GM12878 (cell line): ENCODE measurements at regions not wholly inside any gene's neighbourhood (a gene's known extent, or its start where the extent isn't known, plus 50 kb on each side); places are given as distances from the start of the nearest gene placed in this dataset.

Experiments used
- ATAC-seq: fragments of 200-7000 bp; cut with Tn5 transposase; 3 replicates; pipeline ENCODE4 v1.9.1; 2020; ENCODE audit warnings: mild to moderate bottlenecking, moderate library complexity
- BruUV-seq: library from RNA; stranded (reverse); fragments of 400-500 nt; replicated peaks from 2 replicates; lab custom pipeline; 2021; lab: Mats Ljungman, UMichigan
- CTCF ChIA-PET: fragments of 300-600 bp; sonication (Branson Sonifier 250); formaldehyde crosslinking; extraction: SDS; loops from one replicate; lab custom pipeline; 2021; ENCODE audit warnings: inconsistent platforms; lab: Yijun Ruan, JAX
- POLR2A ChIA-PET: fragments of 350-600 bp; formaldehyde crosslinking; extraction: SDS; loops from one replicate; lab custom pipeline; 2021; ENCODE audit warnings: inconsistent platforms; lab: Charles Lee
- RAD21 ChIA-PET: fragments of 300-600 bp; sonication (Branson Sonifier 250); formaldehyde crosslinking; loops from one replicate; lab custom pipeline; 2023; ENCODE audit warnings: antibody characterized with exemption; ENCODE audit not compliant: unreplicated experiment; lab: Charles Lee
- SMC1A ChIA-PET: fragments of 300-600 bp; sonication (Branson Sonifier 250); formaldehyde crosslinking; loops from one replicate; lab custom pipeline; 2023; ENCODE audit not compliant: unreplicated experiment, uncharacterized antibody; lab: Charles Lee
- DNase-seq: peaks from one replicate; pipeline ENCODE4 v3.0.0-alpha.2; 2011; ENCODE audit warnings: low read depth, low spot score
- FAIRE-seq: peaks from 3 replicates; lab custom pipeline; 2011; peaks lifted over from hg19 to GRCh38; lab: Jason Lieb, UNC
- H2AFZ ChIP-seq: 2 replicates; pipeline ENCODE4 v1.6.0; 2011; ENCODE audit warnings: low read depth, low read length, control low read depth; ENCODE audit not compliant: control insufficient read depth
- H3K27ac ChIP-seq: 2 replicates; pipeline ENCODE4 v1.5.1; 2011; ENCODE audit warnings: control low read depth; ENCODE audit not compliant: control insufficient read depth, insufficient read depth
- H3K27me3 ChIP-seq, 2 experiments: replicated peaks in 1 of 2; 2 replicates each; pipeline versions ENCODE4 v1.6.0 to v1.6.1; 2011; ENCODE audit warnings: low read length in 1 of 2; ENCODE audit not compliant: control insufficient read depth in 2 of 2, insufficient read depth in 2 of 2
- H3K36me3 ChIP-seq, 2 experiments: 2 replicates each; pipeline ENCODE4 v1.5.1; 2011; ENCODE audit warnings: low read length in 1 of 2; ENCODE audit not compliant: control insufficient read depth in 2 of 2, insufficient read depth in 2 of 2
- H3K4me1 ChIP-seq: 2 replicates; pipeline ENCODE4 v1.6.1; 2011; ENCODE audit warnings: mild to moderate bottlenecking, low read length, moderate library complexity, mixed read lengths; ENCODE audit not compliant: control insufficient read depth, insufficient read depth
- H3K4me2 ChIP-seq: 2 replicates; pipeline ENCODE4 v1.6.0; 2011; ENCODE audit warnings: control low read depth; ENCODE audit not compliant: control insufficient read depth, insufficient read depth
- H3K4me3 ChIP-seq: fragments of 200-600 bp; sonication (generic); 2 replicates; pipeline ENCODE4 v1.5.1; 2016
- H3K79me2 ChIP-seq: 2 replicates; pipeline ENCODE4 v1.6.0; 2011; ENCODE audit warnings: low read length; ENCODE audit not compliant: control insufficient read depth, insufficient read depth
- H3K9ac ChIP-seq: 2 replicates; pipeline ENCODE4 v1.8.0; 2011; ENCODE audit warnings: low read length, control low read depth, mixed read lengths; ENCODE audit not compliant: control insufficient read depth, insufficient read depth
- H3K9me3 ChIP-seq: replicated peaks from 3 replicates; pipeline ENCODE4 v1.5.1; 2011; ENCODE audit warnings: mild to moderate bottlenecking, low read length; ENCODE audit not compliant: control insufficient read depth, insufficient read depth
- H4K20me1 ChIP-seq: 2 replicates; pipeline ENCODE4 v1.6.0; 2011; ENCODE audit not compliant: control insufficient read depth, insufficient read depth
- DPF2 ChIP-seq: fragments of 450-650 bp; IDR thresholded peaks from 2 replicates; pipeline ENCODE4 v1.6.1; 2017; ENCODE audit warnings: mild to moderate bottlenecking
- E2F8 ChIP-seq: fragments of 450-650 bp; IDR thresholded peaks from 2 replicates; pipeline ENCODE4 v1.6.1; 2018; ENCODE audit warnings: mild to moderate bottlenecking, low read depth, moderate library complexity; ENCODE audit not compliant: partially characterized antibody
- HCFC1 ChIP-seq: fragments of 150-350 bp; IDR thresholded peaks from 2 replicates; pipeline ENCODE4 v1.6.1; 2014; ENCODE audit warnings: low read length
- JUND ChIP-seq: IDR thresholded peaks from 2 replicates; pipeline ENCODE4 v1.6.1; 2012; ENCODE audit warnings: low read depth, mild to moderate bottlenecking, low read length, improper control_type of control experiment, moderate library complexity
- KDM1A ChIP-seq: fragments of 200-600 bp; sonication (generic); IDR thresholded peaks from 2 replicates; pipeline ENCODE4 v1.6.1; 2016; ENCODE audit warnings: borderline replicate concordance
- NFIC ChIP-seq: IDR thresholded peaks from 2 replicates; pipeline ENCODE4 v1.6.1; 2012; ENCODE audit warnings: low read depth, mild to moderate bottlenecking, inconsistent platforms, low read length, moderate library complexity
- NFYA ChIP-seq: IDR thresholded peaks from 2 replicates; pipeline ENCODE4 v1.6.1; 2011; ENCODE audit warnings: low read depth, mild to moderate bottlenecking, low read length, improper control_type of control experiment, borderline replicate concordance
- NFYB ChIP-seq: IDR thresholded peaks from 2 replicates; pipeline ENCODE4 v1.6.1; 2011; ENCODE audit warnings: low read depth, mild to moderate bottlenecking, low read length, improper control_type of control experiment, moderate library complexity; ENCODE audit not compliant: insufficient read depth
- SRF ChIP-seq, 2 experiments: IDR thresholded peaks; 2 replicates each; pipeline ENCODE4 v1.6.1; 2011; ENCODE audit warnings: low read depth in 2 of 2, low read length in 2 of 2, mild to moderate bottlenecking in 1 of 2, moderate library complexity in 1 of 2
- ZBTB40 ChIP-seq: fragments of 450-650 bp; IDR thresholded peaks from 2 replicates; pipeline ENCODE4 v1.6.1; 2016; ENCODE audit warnings: mild to moderate bottlenecking, moderate library complexity, borderline replicate concordance
- ZNF207 ChIP-seq: fragments of 450-650 bp; IDR thresholded peaks from 2 replicates; pipeline ENCODE4 v1.6.1; 2014; ENCODE audit warnings: antibody characterized with exemption, mild to moderate bottlenecking, borderline replicate concordance
- ZNF592 ChIP-seq: fragments of 450-650 bp; IDR thresholded peaks from 2 replicates; pipeline ENCODE4 v1.6.1; 2017; ENCODE audit warnings: mild to moderate bottlenecking, moderate library complexity
- WGBS: methylation state at CpG from one replicate; pipeline ENCODE4 v1.1.6; 2016; ENCODE audit warnings: low lambda C conversion rate; ENCODE audit not compliant: insufficient replicate concordance, insufficient coverage; ENCODE audit errors: missing lambda C conversion rate; 5-methylcytosine and 5-hydroxymethylcytosine counted together
- in situ Hi-C: fragments of 300-500 bp; cut with MboI; formaldehyde crosslinking; loops from 9 replicates; pipeline ENCODE4 v1.14.3; 2018; ENCODE audit warnings: mixed read lengths
- intact Hi-C: fragments of 100-400 bp; cut with micrococcal nuclease; formaldehyde crosslinking; loops from one replicate; pipeline ENCODE4 v1.14.2; 2022; ENCODE audit not compliant: unreplicated experiment

DNA sequence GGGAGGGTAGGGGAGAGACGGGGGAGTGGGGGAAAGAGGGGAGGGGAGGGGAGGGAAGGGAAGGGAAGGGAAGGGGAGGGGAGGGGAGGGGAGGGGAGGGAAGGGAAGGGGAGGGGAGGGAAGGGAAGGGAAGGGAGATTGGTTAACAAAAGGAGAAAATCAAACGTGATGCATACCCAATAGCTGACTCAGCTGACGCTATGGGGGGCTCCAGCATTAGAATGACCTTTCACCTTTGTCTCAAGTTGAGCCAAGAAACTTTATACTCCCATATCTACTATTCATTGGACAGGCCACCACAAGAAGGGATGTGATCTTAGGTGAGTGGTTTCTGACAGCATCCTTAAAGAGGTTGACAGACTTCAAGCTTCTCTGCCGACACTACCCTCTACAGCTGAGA is 432.8 kb upstream of the CDH5 start:
- no peak overlapping the region for H2AFZ ChIP-seq
- H3K9me3 ChIP-seq, result no peaks in the 10 kb centered on the region
- DNase-seq (no peak), ATAC-seq (no peak), FAIRE-seq (no peak)
- no peaks in the 10 kb centered on the region for H3K36me3 ChIP-seq
- ChIA-PET RAD21 (no interaction called here), CTCF (no interaction called here), SMC1A (no interaction called here), POLR2A (no interaction called here)
- no peaks in the 10 kb centered on the region for H4K20me1 ChIP-seq
- in situ Hi-C loops (no loop called here), intact Hi-C loops (no loop called here)
- H3K4me3 ChIP-seq, result no peak overlapping the region
- no peaks in the 10 kb centered on the region for H3K27me3 ChIP-seq
- 50% methylated on average over 3 of the region's 4 CpGs for WGBS
- H3K4me2 ChIP-seq, result no peak overlapping the region
- BruUV-seq, result no TSS peak
- H3K4me1 ChIP-seq, result no peaks in the 10 kb centered on the region
- H3K79me2 ChIP-seq, result no peaks in the 10 kb centered on the region
- no peak overlapping the region for H3K9ac ChIP-seq
- no peak overlapping the region for H3K27ac ChIP-seq
- no peak for TF ChIP-seq E2F8
- no peak for TF ChIP-seq ZNF592
- TF ChIP-seq HCFC1, result no peak
- no peak for TF ChIP-seq SRF (IDR thresholded peaks at IDR 0.05; ENCODE audit: low read depth in 2 of 2, low read length in 2 of 2)
- TF ChIP-seq DPF2, result no peak
- TF ChIP-seq NFYA, result no peak
- TF ChIP-seq NFIC, result no peak
- TF ChIP-seq KDM1A, result no peak
- no peak for TF ChIP-seq NFYB
- no peak for TF ChIP-seq ZBTB40
- no peak for TF ChIP-seq ZNF207
- no peak for TF ChIP-seq JUND
